Stimulated activated CD4-positive, alpha-beta T cell treated with anti-CD3 and anti-CD28 coated beads, Interleukin-2, amount 100 ng/mL, for 24 hours (primary cell): ENCODE measurements at regions not wholly inside any gene's neighbourhood (a gene's known extent, or its start where the extent isn't known, plus 50 kb on each side); places are given as distances from the start of the nearest gene placed in this dataset.
A peak's percentile ranks its signal among the peaks of the same experiment; 100 is the strongest.
"Not testable (repeated sequence)": the region's sequence is repeated elsewhere in the genome, so short reads cannot be mapped to it uniquely, and the experiment has no call there.

Experiments used
- DNase-seq, 2 donors: peaks; one replicate each; pipeline ENCODE4 v3.0.0-alpha.2; 2020

- DNase-seq, result no peak
Measured at GRCh38 chr10:118805146-118805545, 50.4 kb upstream of the CACUL1 start.

GRCh38 chr10:118807512-118808305 lies 52.9 kb upstream of the CACUL1 start:
- DNase-seq, result no peak

GRCh38 chr10:118808601-118809356 lies 54.0 kb upstream of the CACUL1 start:
- DNase-seq, result no peak

- no peak for DNase-seq
Measured at GRCh38 chr10:118809357-118810220, 54.8 kb upstream of the CACUL1 start.

- no peak for DNase-seq
Measured at GRCh38 chr10:118810796-118811505, 56.2 kb upstream of the CACUL1 start.

GRCh38 chr10:118811675-118812392 lies 57.1 kb upstream of the CACUL1 start:
- no peak for DNase-seq

- no peak for DNase-seq
Measured at GRCh38 chr10:118812393-118812740, 57.6 kb upstream of the CACUL1 start.

- not testable (repeated sequence) for DNase-seq
Measured at GRCh38 chr10:118813001-118813400, 58.2 kb upstream of the CACUL1 start.

- DNase-seq, result no peak
Measured at GRCh38 chr10:118816471-118817168, 61.9 kb upstream of the CACUL1 start.

GRCh38 chr10:118817328-118818068 lies 62.7 kb upstream of the CACUL1 start:
- DNase-seq, result no peak

GRCh38 chr10:118818621-118819221 lies 64.0 kb upstream of the CACUL1 start:
- DNase-seq, result no peak

GRCh38 chr10:118820326-118821116 lies 65.8 kb upstream of the CACUL1 start:
- no peak for DNase-seq

- no peak for DNase-seq
Measured at GRCh38 chr10:118823256-118823907, 68.6 kb upstream of the CACUL1 start.

- DNase-seq, result no peak
Measured at GRCh38 chr10:118827053-118827452, 72.3 kb upstream of the CACUL1 start.

- peak in 1 of 2 donors; percentile 6 for DNase-seq
Measured at GRCh38 chr10:118827466-118828155, 72.8 kb upstream of the CACUL1 start.

- peak in 1 of 2 donors; percentile 4 for DNase-seq
Measured at GRCh38 chr10:118832241-118832651, 77.5 kb upstream of the CACUL1 start.

GRCh38 chr10:118834370-118834769 lies 79.6 kb upstream of the CACUL1 start:
- DNase-seq, result not testable (repeated sequence)
